Astrocyte of the cerebellum (primary cell): ENCODE measurements at regions not wholly inside any gene's neighbourhood (a gene's known extent, or its start where the extent isn't known, plus 50 kb on each side); places are given as distances from the start of the nearest gene placed in this dataset.
"Not testable (repeated sequence)": the region's sequence is repeated elsewhere in the genome, so short reads cannot be mapped to it uniquely, and the experiment has no call there.

Source experiments
- DNase-seq: peaks from one replicate; pipeline ENCODE4 v3.0.0-alpha.2; 2011; ENCODE audit warnings: low read depth
- H3K4me3 ChIP-seq: 2 replicates; pipeline ENCODE4 v1.5.1; 2011; ENCODE audit warnings: mild to moderate bottlenecking, low read depth, low read length, moderate library complexity
- in situ Hi-C: cut with HindIII; loops from 2 replicates; pipeline ENCODE4 v1.10.0; 2017; ENCODE audit warnings: low sequenced_read_pairs
- TF ChIP-seq, protein P1 (sequence below): IDR thresholded peaks from 2 replicates; pipeline ENCODE4 v1.5.1; 2012; ENCODE audit warnings: low read length, low read depth, moderate library complexity, mild to moderate bottlenecking; ENCODE audit errors: missing control alignments

DNA sequence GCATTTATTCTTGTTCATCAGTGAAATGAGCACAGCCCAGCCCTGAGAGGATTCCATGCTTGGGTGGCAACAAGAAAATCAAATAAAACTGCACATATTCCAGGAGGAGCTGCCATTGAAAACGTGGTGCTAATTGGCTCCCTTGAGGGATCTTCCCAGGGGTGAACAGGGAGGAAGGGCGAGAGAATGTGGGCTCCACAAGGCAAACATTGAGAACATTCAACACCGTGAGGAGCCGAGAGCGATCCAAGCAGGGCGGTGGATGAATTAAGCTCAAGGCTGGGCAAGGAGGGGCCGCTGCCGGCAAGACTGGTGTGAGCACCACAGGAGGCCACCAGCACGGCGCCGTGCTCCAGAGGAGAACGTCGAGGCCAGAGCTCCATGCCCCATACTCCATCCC is 166.9 kb downstream of the C16orf95 start:
- TF ChIP-seq, protein P1, sequence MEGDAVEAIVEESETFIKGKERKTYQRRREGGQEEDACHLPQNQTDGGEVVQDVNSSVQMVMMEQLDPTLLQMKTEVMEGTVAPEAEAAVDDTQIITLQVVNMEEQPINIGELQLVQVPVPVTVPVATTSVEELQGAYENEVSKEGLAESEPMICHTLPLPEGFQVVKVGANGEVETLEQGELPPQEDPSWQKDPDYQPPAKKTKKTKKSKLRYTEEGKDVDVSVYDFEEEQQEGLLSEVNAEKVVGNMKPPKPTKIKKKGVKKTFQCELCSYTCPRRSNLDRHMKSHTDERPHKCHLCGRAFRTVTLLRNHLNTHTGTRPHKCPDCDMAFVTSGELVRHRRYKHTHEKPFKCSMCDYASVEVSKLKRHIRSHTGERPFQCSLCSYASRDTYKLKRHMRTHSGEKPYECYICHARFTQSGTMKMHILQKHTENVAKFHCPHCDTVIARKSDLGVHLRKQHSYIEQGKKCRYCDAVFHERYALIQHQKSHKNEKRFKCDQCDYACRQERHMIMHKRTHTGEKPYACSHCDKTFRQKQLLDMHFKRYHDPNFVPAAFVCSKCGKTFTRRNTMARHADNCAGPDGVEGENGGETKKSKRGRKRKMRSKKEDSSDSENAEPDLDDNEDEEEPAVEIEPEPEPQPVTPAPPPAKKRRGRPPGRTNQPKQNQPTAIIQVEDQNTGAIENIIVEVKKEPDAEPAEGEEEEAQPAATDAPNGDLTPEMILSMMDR = no peak
- no peak overlapping the region for H3K4me3 ChIP-seq
- DNase-seq = no peak
- in situ Hi-C loops = no loop called here

DNA sequence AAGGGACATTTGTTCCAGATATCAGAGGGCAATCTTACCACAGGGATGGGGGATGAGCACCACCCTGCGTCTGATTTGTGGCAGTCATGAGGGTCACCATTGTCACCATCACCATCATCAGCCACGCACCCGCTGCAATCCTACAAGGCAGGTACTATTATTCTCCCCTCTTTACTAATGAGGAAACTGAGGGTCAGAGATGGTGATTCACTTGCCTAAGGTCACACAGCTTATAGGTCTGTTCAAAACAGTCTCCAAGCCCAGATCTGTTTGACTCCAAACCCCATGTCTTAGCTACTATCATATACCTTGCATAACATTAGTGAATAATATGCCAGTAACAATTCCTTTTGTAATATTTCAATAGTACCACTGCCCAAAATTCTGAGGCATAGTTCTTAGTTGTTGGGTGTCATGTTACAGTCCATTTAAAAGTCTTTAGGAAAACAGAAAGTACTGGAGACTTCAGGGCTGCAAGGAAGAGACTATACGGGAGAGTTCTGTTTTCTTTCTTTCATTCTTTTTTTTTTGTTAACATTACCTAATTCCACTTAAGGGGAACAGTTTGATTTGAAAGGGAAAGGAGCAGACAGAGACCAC is 166.4 kb downstream of the C16orf95 start:
- in situ Hi-C loops = no loop called here
- TF ChIP-seq, protein P1 = no peak
- no peak for DNase-seq
- no peak overlapping the region for H3K4me3 ChIP-seq

DNA sequence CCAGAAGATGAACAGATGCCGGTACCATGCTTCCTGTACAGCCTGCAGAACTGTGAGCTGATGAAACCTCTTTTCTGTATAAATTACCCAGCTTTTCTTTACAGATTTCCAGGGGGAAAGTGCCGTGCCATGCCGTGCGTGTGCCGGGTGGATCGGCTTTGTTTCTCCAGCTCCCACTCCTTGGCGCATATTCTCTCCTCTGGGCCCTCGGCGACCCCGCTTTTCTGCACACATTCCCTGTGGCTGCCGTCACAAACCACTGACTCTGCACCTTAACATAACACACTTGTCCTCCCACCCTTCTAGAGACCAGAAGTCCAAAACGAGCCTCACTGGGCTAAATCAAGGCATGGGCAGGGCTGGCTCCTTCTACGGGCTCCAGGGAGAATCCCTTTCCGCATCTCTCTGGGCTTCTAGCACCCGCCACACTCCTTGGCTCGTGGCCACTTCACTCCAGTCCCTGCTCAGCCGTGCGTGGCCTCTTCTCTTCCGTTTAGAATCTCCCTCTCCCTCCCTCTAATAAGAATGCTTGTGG is 164.9 kb downstream of the C16orf95 start:
- TF ChIP-seq, protein P1 = no peak
- DNase-seq = no peak
- H3K4me3 ChIP-seq = no peak overlapping the region
- in situ Hi-C loops = no loop called here

DNA sequence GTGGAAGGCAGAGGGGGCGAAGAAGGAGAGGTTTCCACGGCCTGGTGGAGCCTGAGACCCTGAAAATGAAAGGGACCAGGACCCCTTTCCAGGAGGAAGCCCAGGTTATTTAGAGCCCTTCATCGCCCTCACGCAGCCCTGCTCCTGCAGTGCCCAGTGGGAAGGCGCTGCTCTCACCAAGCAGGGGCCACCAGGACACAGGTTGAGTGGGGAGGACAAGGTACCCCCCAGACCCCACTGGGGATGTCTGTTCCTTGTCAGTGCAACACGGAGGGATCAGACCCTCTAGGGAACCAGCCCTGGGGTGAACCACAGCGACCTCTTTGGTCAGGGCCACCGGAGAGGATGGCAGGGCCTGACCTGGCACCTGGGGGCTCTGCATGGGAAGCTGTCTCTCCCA is 163.9 kb downstream of the C16orf95 start:
- no peak for DNase-seq
- H3K4me3 ChIP-seq = no peak overlapping the region
- TF ChIP-seq, protein P1 = no peak
- in situ Hi-C loops = no loop called here

DNA sequence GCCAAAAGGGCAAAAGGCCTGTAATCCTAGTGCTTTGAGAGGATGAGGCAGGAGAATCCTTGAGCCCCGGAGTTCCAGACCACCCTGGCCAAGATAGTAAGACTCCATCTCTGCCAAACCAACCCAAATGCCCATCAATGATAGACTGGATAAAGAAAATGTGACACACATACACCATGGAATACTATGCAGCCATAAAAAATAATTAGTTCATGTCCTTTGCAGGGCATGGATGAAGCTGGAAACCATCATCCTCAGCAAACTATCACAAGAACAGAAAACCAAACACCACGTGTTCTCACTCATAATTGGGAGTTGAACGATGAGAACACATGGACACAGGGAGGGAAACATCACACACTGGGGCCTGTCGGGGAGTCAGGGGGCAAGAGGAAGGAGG is 161.9 kb downstream of the C16orf95 start:
- DNase-seq, H3K4me3 ChIP-seq, in situ Hi-C loops: not testable (repeated sequence)

DNA sequence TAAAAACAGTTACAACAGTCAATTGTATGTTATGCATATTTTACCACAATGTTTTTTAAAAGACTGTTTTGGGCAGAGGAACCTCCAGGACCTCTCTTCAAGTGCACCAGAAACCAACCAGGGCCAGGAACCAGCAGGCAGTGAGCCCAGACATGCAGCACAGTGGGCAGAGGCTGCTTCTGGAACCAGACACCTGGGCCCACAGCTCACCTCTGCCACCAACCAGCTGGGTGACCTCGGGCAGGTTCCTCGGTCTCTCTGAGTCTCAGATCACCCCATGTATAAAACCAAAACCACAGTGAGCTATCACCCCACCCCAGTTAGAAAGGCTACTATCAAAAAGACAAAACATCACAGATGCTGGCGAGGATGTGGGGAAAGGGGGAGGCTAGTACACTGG is 161.0 kb downstream of the C16orf95 start:
- in situ Hi-C loops = no loop called here
- DNase-seq = no peak
- no peak overlapping the region for H3K4me3 ChIP-seq
- TF ChIP-seq, protein P1 = no peak

DNA sequence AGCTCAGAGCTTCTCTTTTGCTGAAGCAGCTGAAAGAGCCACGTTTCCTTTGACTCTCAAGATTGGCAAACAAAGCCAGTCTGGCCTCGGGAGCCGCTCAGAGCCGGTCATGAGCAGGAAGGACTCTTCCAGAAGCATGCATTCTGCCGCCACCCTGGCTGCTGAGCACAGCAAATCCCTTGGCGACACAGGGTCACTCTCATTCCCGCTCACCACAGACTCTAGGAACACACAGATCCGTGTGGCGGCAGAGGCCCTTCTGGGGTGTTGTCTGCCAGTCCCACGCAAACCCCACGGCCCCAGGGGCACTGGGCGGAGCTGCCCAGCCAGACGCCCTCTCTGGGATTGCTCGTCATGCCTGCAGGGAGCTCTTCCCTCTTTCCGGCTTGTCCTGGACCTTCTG is 157.0 kb downstream of the C16orf95 start:
- no peak overlapping the region for H3K4me3 ChIP-seq
- in situ Hi-C loops = no loop called here
- TF ChIP-seq, protein P1 = no peak
- no peak for DNase-seq
